Activated B cell treated with CpG ODN at 0.5 μM for 24 hours (primary cell): ENCODE measurements at regions not wholly inside any gene's neighbourhood (a gene's known extent, or its start where the extent isn't known, plus 50 kb on each side); places are given as distances from the start of the nearest gene placed in this dataset.

Source experiments
- ATAC-seq: fragments of 200-7000 bp; cut with Tn5 transposase; one replicate; pipeline ENCODE4 v1.10.0; 2021; ENCODE audit warnings: low read depth, mild to moderate bottlenecking, moderate library complexity
- CTCF ChIA-PET: fragments of 350-600 bp; sonication (Branson Sonifier 250); formaldehyde crosslinking; loops from one replicate; lab custom pipeline; 2021; ENCODE audit warnings: antibody characterized with exemption; lab: Charles Lee
- POLR2A ChIA-PET: fragments of 350-600 bp; sonication (Branson Sonifier 250); formaldehyde crosslinking; loops from one replicate; lab custom pipeline; 2021; ENCODE audit warnings: antibody characterized with exemption; lab: Charles Lee
- DNase-seq: peaks from one replicate; pipeline ENCODE4 v3.0.0; 2022
- H3K27ac Mint-ChIP-seq: one replicate; pipeline ENCODE4 v1.8.0; 2020; ENCODE audit warnings: mixed read lengths
- H3K27me3 Mint-ChIP-seq: one replicate; pipeline ENCODE4 v1.8.0; 2021; ENCODE audit warnings: mixed read lengths
- H3K36me3 Mint-ChIP-seq: one replicate; pipeline ENCODE4 v1.8.0; 2021; ENCODE audit warnings: low read depth, mixed read lengths
- H3K4me1 Mint-ChIP-seq: one replicate; pipeline ENCODE4 v1.8.0; 2021; ENCODE audit warnings: mixed read lengths
- H3K4me3 Mint-ChIP-seq: one replicate; pipeline ENCODE4 v1.8.0; 2020; ENCODE audit warnings: mild to moderate bottlenecking, mixed read lengths
- H3K9me3 Mint-ChIP-seq: one replicate; pipeline ENCODE4 v1.8.0; 2020; ENCODE audit warnings: mixed read lengths
- intact Hi-C: fragments of 100-400 bp; cut with micrococcal nuclease; formaldehyde crosslinking; loops from one replicate; pipeline ENCODE4 v1.15.1; 2024
- TF ChIP-seq, protein P1 (sequence below): fragments of 200-600 bp; IDR thresholded peaks from one replicate; pipeline ENCODE4 v1.8.0; 2022; ENCODE audit warnings: antibody characterized with exemption, mild to moderate bottlenecking

DNA sequence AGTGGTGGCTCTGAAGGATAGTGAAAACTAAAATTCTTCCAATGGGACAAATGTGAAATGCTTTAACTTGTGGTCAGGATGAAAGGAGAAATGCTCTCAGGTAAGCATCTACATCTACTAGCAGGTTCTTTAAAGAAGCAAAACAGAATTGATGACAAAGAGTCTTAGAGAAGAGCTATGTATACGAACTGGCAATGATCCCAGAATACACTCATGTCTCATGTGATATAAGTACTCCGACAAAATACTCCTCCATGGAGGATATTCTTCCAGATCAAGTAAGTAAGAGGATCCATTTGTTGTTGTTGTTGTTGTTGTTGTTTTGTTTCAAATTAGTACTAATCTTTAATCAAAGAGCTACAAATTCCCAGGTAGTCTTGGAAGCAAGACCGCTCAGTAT is 174.0 kb upstream of the ATP1B1 start:
- POLR2A ChIA-PET: no interaction called here
- DNase-seq (no peak), ATAC-seq (no peak)
- Mint-ChIP-seq H3K4me3 (no peak overlapping the region), H3K9me3 (peaks cover 5% of the 10 kb centered on the region), H3K4me1 (no peaks in the 10 kb centered on the region), H3K27me3 (peaks cover 7% of the 10 kb centered on the region), H3K27ac (no peak overlapping the region), H3K36me3 (no peaks in the 10 kb centered on the region)
- intact Hi-C loops: no loop called here
- CTCF ChIA-PET: no interaction called here
- TF ChIP-seq, protein P1, sequence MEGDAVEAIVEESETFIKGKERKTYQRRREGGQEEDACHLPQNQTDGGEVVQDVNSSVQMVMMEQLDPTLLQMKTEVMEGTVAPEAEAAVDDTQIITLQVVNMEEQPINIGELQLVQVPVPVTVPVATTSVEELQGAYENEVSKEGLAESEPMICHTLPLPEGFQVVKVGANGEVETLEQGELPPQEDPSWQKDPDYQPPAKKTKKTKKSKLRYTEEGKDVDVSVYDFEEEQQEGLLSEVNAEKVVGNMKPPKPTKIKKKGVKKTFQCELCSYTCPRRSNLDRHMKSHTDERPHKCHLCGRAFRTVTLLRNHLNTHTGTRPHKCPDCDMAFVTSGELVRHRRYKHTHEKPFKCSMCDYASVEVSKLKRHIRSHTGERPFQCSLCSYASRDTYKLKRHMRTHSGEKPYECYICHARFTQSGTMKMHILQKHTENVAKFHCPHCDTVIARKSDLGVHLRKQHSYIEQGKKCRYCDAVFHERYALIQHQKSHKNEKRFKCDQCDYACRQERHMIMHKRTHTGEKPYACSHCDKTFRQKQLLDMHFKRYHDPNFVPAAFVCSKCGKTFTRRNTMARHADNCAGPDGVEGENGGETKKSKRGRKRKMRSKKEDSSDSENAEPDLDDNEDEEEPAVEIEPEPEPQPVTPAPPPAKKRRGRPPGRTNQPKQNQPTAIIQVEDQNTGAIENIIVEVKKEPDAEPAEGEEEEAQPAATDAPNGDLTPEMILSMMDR: no peak

DNA sequence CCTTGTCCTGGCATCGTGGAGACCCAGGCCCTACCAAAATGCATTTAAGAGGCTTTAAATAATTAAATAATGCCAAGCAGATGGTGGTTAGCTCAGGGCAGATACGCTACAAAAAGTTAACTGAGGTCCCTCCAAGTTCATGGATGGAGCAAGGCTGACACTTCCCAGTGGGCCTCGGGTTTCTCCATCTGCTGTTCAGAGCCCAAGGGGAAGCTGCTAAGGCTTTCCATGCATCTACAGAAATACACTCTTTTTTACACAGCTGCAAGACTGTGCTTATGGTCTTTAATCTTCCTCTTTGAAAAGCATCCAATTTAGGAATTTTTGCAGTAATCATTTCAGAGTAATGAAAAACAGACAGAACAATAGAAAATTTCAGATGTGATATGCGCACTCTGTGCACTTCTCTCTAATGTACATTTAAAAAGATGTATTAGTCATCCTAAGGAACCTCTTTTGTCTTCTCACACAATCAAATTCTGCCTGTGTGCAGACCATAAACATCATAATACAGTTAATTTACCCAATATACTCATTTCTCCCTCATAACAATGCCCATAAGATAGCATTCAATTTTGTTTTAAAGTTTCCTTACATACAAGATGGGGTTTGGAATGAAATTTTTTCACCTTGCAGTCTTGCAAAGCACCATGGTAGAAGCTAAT is 173.2 kb upstream of the ATP1B1 start:
- DNase-seq: no peak
- intact Hi-C loops: no loop called here
- Mint-ChIP-seq H3K27ac (no peak overlapping the region), H3K27me3 (peaks cover 7% of the 10 kb centered on the region), H3K4me3 (no peak overlapping the region), H3K36me3 (no peaks in the 10 kb centered on the region), H3K9me3 (peaks cover 5% of the 10 kb centered on the region), H3K4me1 (no peaks in the 10 kb centered on the region)
- POLR2A ChIA-PET: no interaction called here
- ATAC-seq: no peak
- TF ChIP-seq, protein P1: no peak
- CTCF ChIA-PET: no interaction called here

DNA sequence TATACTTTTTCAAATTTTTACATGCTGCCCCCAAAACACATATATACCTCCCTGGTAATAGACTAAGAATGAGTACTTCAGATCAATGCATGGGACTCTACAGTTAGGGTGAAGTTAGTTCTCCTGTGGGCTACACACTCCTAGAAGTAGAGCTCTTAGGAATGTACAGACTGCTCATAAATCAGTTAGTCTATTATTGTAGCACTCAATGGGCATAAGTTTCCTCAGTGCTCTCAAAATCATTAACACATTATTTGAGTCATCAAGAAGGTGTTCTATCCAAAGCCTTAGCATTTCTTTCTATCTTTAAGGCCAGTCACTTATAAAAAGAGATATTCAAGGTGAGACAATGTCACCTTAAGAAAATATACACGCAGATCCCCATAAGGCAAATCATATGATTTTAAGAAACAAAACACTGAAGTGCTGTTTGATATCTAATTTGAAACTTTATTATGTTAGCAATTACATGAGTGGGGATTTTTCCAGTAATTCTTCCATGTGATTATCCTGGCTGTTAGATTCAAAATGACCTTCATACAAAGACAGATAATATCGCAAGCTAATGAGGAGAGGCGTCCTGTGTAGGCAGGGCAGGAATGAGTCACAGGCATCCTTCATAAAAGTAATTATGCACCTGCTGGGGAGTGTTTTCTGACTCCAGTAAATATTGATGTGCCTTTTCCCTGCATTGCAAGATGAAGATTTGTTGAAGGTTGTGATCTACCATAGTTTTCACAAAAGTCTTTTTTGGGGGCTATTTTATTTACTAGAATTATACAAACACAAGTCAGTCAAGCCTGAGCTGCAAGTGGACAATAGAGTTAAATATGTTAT is 167.2 kb upstream of the ATP1B1 start:
- ChIA-PET POLR2A (no interaction called here), CTCF (no interaction called here)
- Mint-ChIP-seq H3K4me3 (no peak overlapping the region), H3K27me3 (peaks cover 10% of the 10 kb centered on the region), H3K4me1 (no peaks in the 10 kb centered on the region), H3K9me3 (peaks cover 5% of the 10 kb centered on the region), H3K36me3 (no peaks in the 10 kb centered on the region), H3K27ac (no peak overlapping the region)
- intact Hi-C loops: no loop called here
- ATAC-seq: no peak
- no peak for DNase-seq
- TF ChIP-seq, protein P1: no peak

DNA sequence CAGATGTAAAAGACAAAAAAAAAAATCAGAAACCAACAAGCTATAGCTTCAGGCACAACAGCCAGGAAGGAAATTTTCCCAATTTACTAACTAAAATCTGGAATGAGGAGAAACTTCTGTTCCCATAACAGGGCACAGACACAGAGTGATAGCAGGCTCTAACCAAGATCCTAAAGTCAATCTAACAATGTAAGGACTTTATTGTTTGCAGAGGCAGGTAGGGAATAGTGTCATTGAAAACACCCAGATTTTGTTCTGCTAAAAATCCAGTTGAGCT is 166.6 kb upstream of the ATP1B1 start:
- no peaks in the 10 kb centered on the region for H3K36me3 Mint-ChIP-seq
- H3K4me1 Mint-ChIP-seq: no peaks in the 10 kb centered on the region
- TF ChIP-seq, protein P1: no peak
- no peak overlapping the region for H3K4me3 Mint-ChIP-seq
- intact Hi-C loops: no loop called here
- H3K9me3 Mint-ChIP-seq: peaks cover 5% of the 10 kb centered on the region
- H3K27me3 Mint-ChIP-seq: peaks cover 10% of the 10 kb centered on the region
- DNase-seq: no peak
- CTCF ChIA-PET: no interaction called here
- no peak for ATAC-seq
- H3K27ac Mint-ChIP-seq: no peak overlapping the region
- POLR2A ChIA-PET: no interaction called here

DNA sequence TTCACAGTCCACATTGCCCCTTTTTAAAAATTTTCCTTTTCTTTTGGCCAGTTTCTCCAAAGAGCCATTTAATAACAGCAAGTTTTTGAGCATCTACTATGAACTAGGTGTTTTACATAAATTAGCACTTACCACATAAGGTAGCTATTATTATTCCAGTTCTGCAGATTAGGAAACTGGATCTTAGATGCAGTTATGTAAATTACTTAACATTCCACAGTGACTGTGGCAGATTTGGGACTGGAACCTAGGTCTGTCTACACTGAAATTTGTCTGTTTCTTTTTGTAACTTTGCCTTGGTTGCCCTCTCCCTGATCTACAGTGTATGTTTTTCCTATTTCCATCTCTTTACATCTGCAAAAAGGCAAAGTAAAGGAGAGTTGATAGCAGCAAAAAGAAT is 164.8 kb upstream of the ATP1B1 start:
- no peak for DNase-seq
- ChIA-PET POLR2A (no interaction called here), CTCF (no interaction called here)
- intact Hi-C loops: no loop called here
- Mint-ChIP-seq H3K9me3 (peaks cover 2% of the 10 kb centered on the region), H3K4me3 (no peak overlapping the region), H3K27me3 (peaks cover 10% of the 10 kb centered on the region), H3K27ac (no peak overlapping the region), H3K36me3 (no peaks in the 10 kb centered on the region), H3K4me1 (no peaks in the 10 kb centered on the region)
- TF ChIP-seq, protein P1: no peak
- no peak for ATAC-seq
